ENCODE measurements at regions not wholly inside any gene's neighbourhood (a gene's known extent, or its start where the extent isn't known, plus 50 kb on each side); places are given as distances from the start of the nearest gene placed in this dataset.

GRCh38 chr1:185368913-185369491, 52.0 kb upstream of the IVNS1ABP start:
- no peak for TF ChIP-seq CTCF (IDR thresholded peaks at IDR 0.05; ENCODE audit: control extremely low read depth, extremely low read depth, low read depth, missing control alignments)
- DNase-seq (ENCODE audit: extremely low spot score): no peak
- ChIA-PET CTCF (no interaction called here), POLR2A (no interaction called here)

GRCh38 chr1:185368313-185368855, 51.3 kb upstream of the IVNS1ABP start:
- TF ChIP-seq CTCF (IDR thresholded peaks at IDR 0.05; ENCODE audit: control extremely low read depth, extremely low read depth, low read depth, missing control alignments): no peak
- ChIA-PET POLR2A (no interaction called here), CTCF (no interaction called here)
- no peak for DNase-seq (ENCODE audit: extremely low spot score)

DNA sequence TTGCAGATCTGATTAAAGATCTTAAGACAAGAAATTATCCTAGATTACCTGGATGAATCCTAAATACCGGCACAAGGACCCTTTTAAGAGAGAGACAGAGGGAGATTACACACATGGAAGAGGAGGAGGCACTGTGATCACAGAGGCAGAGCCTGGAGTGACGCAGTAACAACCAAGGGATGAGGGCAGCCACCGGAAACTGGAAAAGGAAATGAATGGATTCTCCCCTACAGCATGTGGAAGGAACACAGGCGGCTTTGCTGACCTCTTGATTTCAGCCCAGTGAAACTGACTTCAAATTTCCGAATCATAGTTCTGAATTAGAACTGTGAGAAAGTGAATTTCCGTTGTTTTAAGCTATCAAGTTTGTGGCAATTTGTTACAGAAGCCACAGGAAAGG, 50.2 kb upstream of the IVNS1ABP start:
- ChIA-PET POLR2A (no interaction called here), CTCF (no interaction called here)

More for the DNA sequence above, 50.2 kb upstream of the IVNS1ABP start:
- no peak for TF ChIP-seq CTCF (IDR thresholded peaks at IDR 0.05; ENCODE audit: control extremely low read depth, extremely low read depth, low read depth, missing control alignments)
- DNase-seq (ENCODE audit: extremely low spot score): no peak

Data from GM10248 (cell line).